ENCODE measurements at regions not wholly inside any gene's neighbourhood (a gene's known extent, or its start where the extent isn't known, plus 50 kb on each side); places are given as distances from the start of the nearest gene placed in this dataset.

DNA sequence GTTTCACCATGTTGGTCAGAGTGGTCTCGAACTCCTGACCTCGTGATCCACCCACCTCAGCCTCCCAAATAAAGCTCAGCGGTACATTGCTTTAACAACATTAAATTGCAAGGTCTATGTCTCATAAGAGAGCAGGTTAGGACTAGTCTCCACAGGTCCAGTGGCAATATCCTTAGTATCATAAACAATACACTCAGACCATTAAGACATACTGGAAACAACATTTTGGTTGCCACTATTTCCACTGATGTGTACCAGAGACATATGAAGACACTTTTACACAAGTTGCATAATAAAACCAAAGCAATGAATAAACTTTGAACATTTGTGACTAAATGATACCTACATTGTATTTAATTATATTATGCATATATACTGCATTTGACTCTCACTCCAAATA, 1130.0 kb downstream of the TSN start:
- TF ChIP-seq ARNT (IDR thresholded peaks at IDR 0.05) = no peak
- TF ChIP-seq, protein P1, sequence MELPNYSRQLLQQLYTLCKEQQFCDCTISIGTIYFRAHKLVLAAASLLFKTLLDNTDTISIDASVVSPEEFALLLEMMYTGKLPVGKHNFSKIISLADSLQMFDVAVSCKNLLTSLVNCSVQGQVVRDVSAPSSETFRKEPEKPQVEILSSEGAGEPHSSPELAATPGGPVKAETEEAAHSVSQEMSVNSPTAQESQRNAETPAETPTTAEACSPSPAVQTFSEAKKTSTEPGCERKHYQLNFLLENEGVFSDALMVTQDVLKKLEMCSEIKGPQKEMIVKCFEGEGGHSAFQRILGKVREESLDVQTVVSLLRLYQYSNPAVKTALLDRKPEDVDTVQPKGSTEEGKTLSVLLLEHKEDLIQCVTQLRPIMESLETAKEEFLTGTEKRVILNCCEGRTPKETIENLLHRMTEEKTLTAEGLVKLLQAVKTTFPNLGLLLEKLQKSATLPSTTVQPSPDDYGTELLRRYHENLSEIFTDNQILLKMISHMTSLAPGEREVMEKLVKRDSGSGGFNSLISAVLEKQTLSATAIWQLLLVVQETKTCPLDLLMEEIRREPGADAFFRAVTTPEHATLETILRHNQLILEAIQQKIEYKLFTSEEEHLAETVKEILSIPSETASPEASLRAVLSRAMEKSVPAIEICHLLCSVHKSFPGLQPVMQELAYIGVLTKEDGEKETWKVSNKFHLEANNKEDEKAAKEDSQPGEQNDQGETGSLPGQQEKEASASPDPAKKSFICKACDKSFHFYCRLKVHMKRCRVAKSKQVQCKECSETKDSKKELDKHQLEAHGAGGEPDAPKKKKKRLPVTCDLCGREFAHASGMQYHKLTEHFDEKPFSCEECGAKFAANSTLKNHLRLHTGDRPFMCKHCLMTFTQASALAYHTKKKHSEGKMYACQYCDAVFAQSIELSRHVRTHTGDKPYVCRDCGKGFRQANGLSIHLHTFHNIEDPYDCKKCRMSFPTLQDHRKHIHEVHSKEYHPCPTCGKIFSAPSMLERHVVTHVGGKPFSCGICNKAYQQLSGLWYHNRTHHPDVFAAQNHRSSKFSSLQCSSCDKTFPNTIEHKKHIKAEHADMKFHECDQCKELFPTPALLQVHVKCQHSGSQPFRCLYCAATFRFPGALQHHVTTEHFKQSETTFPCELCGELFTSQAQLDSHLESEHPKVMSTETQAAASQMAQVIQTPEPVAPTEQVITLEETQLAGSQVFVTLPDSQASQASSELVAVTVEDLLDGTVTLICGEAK (IDR thresholded peaks at IDR 0.05) = no peak
- TF ChIP-seq, protein P1 (CRISPR knock-in tag; IDR thresholded peaks at IDR 0.05) = no peak
